GM12873 (cell line): ENCODE measurements at regions not wholly inside any gene's neighbourhood (a gene's known extent, or its start where the extent isn't known, plus 50 kb on each side); places are given as distances from the start of the nearest gene placed in this dataset.

Experiments
- CTCF ChIP-seq: IDR thresholded peaks from 2 replicates; pipeline ENCODE4 v1.5.1; 2012; ENCODE audit warnings: low read depth, mild to moderate bottlenecking, moderate library complexity, low read length, control low read depth; ENCODE audit not compliant: insufficient read depth; ENCODE audit errors: missing control alignments

GRCh38 chr13:111539252-111539651 lies 218.8 kb downstream of the TEX29 start:
- no peak for TF ChIP-seq CTCF

DNA sequence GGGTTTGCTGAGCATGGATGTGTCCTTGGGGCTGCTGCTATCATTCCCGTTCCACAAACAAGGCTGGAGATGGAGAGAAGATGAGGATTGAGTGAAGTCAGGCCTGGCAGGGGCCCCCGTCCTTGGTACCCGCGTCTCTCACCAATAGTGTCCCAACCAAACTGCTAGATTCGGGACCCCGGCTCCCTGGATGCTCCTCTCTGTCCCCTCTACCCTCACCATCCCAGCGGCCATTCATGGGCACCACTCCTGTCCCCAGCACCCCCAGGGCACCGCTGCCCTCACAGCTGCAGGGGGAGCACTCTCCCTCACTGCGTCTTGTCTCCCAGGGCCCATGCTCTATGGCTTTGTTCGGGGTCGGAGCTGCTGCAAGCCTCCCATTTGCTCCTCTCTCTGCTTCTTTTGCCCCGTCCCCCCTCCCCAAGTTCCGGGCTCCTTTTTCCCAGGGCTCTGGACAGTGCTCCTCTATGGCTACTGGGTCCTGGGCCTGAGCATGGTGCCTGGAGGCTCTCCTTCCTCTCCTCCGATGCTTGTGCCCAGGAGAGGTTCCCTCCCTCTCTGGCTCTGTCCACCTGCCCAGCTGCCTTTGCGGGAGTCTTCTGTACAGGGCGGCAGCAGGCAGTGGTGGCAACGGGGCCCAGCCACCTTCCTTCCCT lies 219.5 kb downstream of the TEX29 start:
- no peak for TF ChIP-seq CTCF

- no peak for TF ChIP-seq CTCF
These were observed 220.0 kb downstream of the TEX29 start for GRCh38 chr13:111540486-111540885.

DNA sequence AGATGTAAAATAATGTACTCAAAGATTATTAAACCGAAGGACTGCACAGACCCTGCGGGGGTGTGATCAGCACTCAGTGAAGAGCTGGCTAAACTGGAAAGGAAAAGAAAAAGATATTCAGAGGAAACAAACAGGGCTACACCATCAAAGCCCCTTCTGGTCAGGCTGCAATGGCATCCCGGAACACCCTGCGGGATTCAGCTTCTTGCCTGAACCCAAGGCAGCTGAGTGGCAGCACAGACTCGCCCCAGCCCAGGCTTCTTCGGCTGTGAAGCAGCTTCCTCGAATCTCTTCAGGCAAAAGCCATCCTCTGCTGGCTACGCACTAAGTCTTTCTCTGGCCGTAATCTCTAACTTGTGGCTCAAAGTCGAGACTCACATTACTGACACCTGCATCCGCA lies 220.9 kb downstream of the TEX29 start:
- no peak for TF ChIP-seq CTCF

GRCh38 chr13:111541752-111542529 lies 221.5 kb downstream of the TEX29 start:
- TF ChIP-seq CTCF: no peak

GRCh38 chr13:111542530-111543341 lies 222.3 kb downstream of the TEX29 start:
- no peak for TF ChIP-seq CTCF

DNA sequence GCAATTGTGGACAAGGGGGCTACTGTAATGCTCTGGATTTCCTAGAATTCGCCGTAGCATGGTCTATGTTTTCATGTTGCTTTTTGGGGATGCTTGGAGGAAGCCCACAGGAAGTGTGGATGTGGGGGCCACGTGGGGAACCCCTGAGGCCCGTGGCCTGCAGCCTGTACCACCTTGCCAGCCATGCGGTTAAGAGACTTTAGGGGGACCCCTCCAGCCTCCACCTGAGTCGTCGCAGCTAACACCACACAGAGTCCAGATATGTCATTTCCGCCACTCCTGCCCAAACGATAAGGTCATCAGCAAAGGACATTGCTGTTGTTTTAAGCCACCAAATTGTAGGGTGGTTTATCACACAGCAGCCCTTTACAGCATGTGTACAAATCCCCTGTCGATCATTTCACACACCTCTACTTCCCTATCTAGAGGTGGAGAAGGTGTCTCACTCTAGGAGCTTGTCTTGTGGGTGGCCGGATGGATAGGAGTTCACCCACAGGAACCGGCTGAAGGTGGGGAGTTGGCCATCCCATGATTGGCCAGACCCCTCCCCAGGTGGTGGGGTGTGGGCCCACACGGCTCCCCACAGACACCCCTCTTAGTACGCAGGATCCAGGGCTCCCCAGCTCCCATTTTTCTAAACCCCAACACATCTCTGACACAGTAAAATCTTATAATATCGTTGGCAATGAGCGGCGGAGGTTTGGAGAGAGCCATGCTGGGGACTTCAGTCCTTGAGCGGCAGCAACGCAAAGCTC lies 226.7 kb downstream of the TEX29 start:
- TF ChIP-seq CTCF: no peak
